Neural cell (in vitro differentiated cells): ENCODE measurements at regions not wholly inside any gene's neighbourhood (a gene's known extent, or its start where the extent isn't known, plus 50 kb on each side); places are given as distances from the start of the nearest gene placed in this dataset.
"Not testable (repeated sequence)": the region's sequence is repeated elsewhere in the genome, so short reads cannot be mapped to it uniquely, and the experiment has no call there.

Experiments used
- H2AFZ ChIP-seq: fragments of 200-600, 300-800 bp; sonication (generic), shearing (Covaris generic); 2 replicates; pipeline ENCODE4 v1.6.0; 2014; ENCODE audit warnings: low read depth, mild to moderate bottlenecking, antibody characterized with exemption, low read length, moderate library complexity
- H3F3A ChIP-seq: fragments of 200-600 bp; shearing (Covaris generic); 2 replicates; pipeline ENCODE4 v1.6.1; 2016; ENCODE audit warnings: mild to moderate bottlenecking, moderate library complexity, mixed read lengths, antibody characterized with exemption, low read length; ENCODE audit not compliant: insufficient read depth, poor library complexity, severe bottlenecking
- H3K27ac ChIP-seq: fragments of 200-600, 300-800 bp; sonication (generic), shearing (Covaris generic); 2 replicates; pipeline ENCODE4 v1.5.1; 2014; ENCODE audit warnings: mild to moderate bottlenecking, low read length, moderate library complexity
- H3K27me3 ChIP-seq: fragments of 300-800, 200-600 bp; sonication (generic), shearing (Covaris generic); 2 replicates; pipeline ENCODE4 v1.6.0; 2014; ENCODE audit warnings: mild to moderate bottlenecking, low read depth, low read length, moderate library complexity; ENCODE audit not compliant: insufficient read depth
- H3K36me3 ChIP-seq: fragments of 300-800, 200-600 bp; sonication (generic), shearing (Covaris generic); 2 replicates; pipeline ENCODE4 v1.5.1; 2014; ENCODE audit warnings: mild to moderate bottlenecking, antibody characterized with exemption, low read length, moderate library complexity; ENCODE audit not compliant: insufficient read depth
- H3K4me2 ChIP-seq: fragments of 300-800, 200-600 bp; sonication (generic), shearing (Covaris generic); 2 replicates; pipeline ENCODE4 v1.6.0; 2014; ENCODE audit warnings: mild to moderate bottlenecking, low read length
- H3K4me3 ChIP-seq: fragments of 300-800, 200-600 bp; sonication (generic), shearing (Covaris generic); 2 replicates; pipeline ENCODE4 v1.5.1; 2014; ENCODE audit warnings: mild to moderate bottlenecking, low read length, moderate library complexity
- H3K79me2 ChIP-seq: fragments of 200-600 bp; shearing (Covaris generic); replicated peaks from 2 replicates; pipeline ENCODE4 v1.6.0; 2014; ENCODE audit warnings: mild to moderate bottlenecking, low read length, moderate library complexity; ENCODE audit not compliant: insufficient read depth
- H3K9ac ChIP-seq: fragments of 300-800, 200-600 bp; sonication (generic), shearing (Covaris generic); 2 replicates; pipeline ENCODE4 v1.6.1; 2016; ENCODE audit warnings: mild to moderate bottlenecking, low read length, mixed read lengths
- H3K9me2 ChIP-seq: fragments of 200-600 bp; shearing (Covaris generic); 2 replicates; pipeline ENCODE4 v1.6.1; 2016; ENCODE audit warnings: mild to moderate bottlenecking, low read length, mixed read lengths; ENCODE audit not compliant: insufficient read depth
- H3K9me3 ChIP-seq: fragments of 200-600, 300-800 bp; sonication (generic), shearing (Covaris generic); 2 replicates; pipeline ENCODE4 v1.6.1; 2016; ENCODE audit warnings: mild to moderate bottlenecking, mixed run types, low read length, moderate library complexity, mixed read lengths
- H4K20me1 ChIP-seq: fragments of 200-600 bp; shearing (Covaris generic); 2 replicates; pipeline ENCODE4 v1.6.1; 2016; ENCODE audit warnings: mild to moderate bottlenecking, mixed run types; ENCODE audit not compliant: insufficient read depth
- EP300 ChIP-seq: fragments of 450-650 bp; conservative IDR thresholded peaks from 2 replicates; pipeline ENCODE4 v1.6.1; 2014; ENCODE audit warnings: antibody characterized with exemption, mild to moderate bottlenecking, moderate library complexity; ENCODE audit not compliant: poor library complexity, severe bottlenecking
- EZH2 ChIP-seq: fragments of 200-600, 300-800 bp; shearing (Covaris generic), sonication (generic); IDR thresholded peaks from 2 replicates; pipeline ENCODE4 v1.6.1; 2014; ENCODE audit warnings: antibody characterized with exemption, low read length, borderline replicate concordance, mild to moderate bottlenecking; ENCODE audit not compliant: insufficient read depth, poor library complexity, severe bottlenecking
- MXI1 ChIP-seq: fragments of 450-650 bp; conservative IDR thresholded peaks from 2 replicates; pipeline ENCODE4 v1.6.1; 2014; ENCODE audit warnings: antibody characterized with exemption, mild to moderate bottlenecking; ENCODE audit not compliant: poor library complexity, severe bottlenecking
- POLR2AphosphoS5 ChIP-seq: IDR thresholded peaks from 2 replicates; pipeline ENCODE4 v1.6.1; 2012
- RAD21 ChIP-seq: fragments of 450-650 bp; conservative IDR thresholded peaks from 2 replicates; pipeline ENCODE4 v1.6.1; 2014; ENCODE audit warnings: antibody characterized with exemption, mild to moderate bottlenecking, moderate library complexity
- SMC3 ChIP-seq: fragments of 450-650 bp; conservative IDR thresholded peaks from 2 replicates; pipeline ENCODE4 v1.6.1; 2014; ENCODE audit warnings: antibody characterized with exemption, mild to moderate bottlenecking, moderate library complexity; ENCODE audit not compliant: poor library complexity
- TAF1 ChIP-seq: IDR thresholded peaks from 2 replicates; pipeline ENCODE4 v1.6.1; 2012; ENCODE audit warnings: low read depth
- TF ChIP-seq, protein P1 (sequence below): IDR thresholded peaks from 2 replicates; pipeline ENCODE4 v1.6.1; 2012; ENCODE audit warnings: borderline replicate concordance
- TF ChIP-seq, protein P2 (sequence below): fragments of 450-650 bp; IDR thresholded peaks from 2 replicates; pipeline ENCODE4 v1.5.1; 2014; ENCODE audit warnings: antibody characterized with exemption, mild to moderate bottlenecking, moderate library complexity; ENCODE audit not compliant: poor library complexity, severe bottlenecking

DNA sequence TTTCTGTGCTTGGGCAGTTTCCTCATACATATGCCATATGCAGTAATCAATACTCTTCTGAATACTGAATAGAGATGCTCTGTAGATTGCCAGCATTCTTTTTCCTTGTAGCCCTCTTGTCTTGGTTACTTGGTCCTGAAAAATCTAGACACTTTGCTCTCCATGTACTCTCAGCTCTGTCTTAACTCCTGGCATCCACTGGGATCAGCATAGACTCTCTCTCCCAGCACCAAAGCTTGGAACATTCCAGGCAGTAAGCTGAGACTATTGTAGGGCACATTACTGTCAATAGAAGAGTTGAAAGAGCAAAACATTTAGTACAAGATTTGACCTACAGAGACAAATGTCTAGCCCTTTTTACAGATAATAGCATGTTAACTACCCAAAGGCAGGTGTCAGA is 1100.3 kb downstream of the TBL1XR1 start:
- no peak overlapping the region for H3K4me2 ChIP-seq
- no peak overlapping the region for H2AFZ ChIP-seq
- H3F3A ChIP-seq: no peaks in the 10 kb centered on the region
- no peaks in the 10 kb centered on the region for H3K36me3 ChIP-seq
- H3K9me2 ChIP-seq: no peaks in the 10 kb centered on the region
- no peak overlapping the region for H3K4me3 ChIP-seq
- H3K9me3 ChIP-seq: no peaks in the 10 kb centered on the region
- H3K79me2 ChIP-seq: no peaks in the 10 kb centered on the region
- H4K20me1 ChIP-seq: no peaks in the 10 kb centered on the region
- TF ChIP-seq, protein P1, sequence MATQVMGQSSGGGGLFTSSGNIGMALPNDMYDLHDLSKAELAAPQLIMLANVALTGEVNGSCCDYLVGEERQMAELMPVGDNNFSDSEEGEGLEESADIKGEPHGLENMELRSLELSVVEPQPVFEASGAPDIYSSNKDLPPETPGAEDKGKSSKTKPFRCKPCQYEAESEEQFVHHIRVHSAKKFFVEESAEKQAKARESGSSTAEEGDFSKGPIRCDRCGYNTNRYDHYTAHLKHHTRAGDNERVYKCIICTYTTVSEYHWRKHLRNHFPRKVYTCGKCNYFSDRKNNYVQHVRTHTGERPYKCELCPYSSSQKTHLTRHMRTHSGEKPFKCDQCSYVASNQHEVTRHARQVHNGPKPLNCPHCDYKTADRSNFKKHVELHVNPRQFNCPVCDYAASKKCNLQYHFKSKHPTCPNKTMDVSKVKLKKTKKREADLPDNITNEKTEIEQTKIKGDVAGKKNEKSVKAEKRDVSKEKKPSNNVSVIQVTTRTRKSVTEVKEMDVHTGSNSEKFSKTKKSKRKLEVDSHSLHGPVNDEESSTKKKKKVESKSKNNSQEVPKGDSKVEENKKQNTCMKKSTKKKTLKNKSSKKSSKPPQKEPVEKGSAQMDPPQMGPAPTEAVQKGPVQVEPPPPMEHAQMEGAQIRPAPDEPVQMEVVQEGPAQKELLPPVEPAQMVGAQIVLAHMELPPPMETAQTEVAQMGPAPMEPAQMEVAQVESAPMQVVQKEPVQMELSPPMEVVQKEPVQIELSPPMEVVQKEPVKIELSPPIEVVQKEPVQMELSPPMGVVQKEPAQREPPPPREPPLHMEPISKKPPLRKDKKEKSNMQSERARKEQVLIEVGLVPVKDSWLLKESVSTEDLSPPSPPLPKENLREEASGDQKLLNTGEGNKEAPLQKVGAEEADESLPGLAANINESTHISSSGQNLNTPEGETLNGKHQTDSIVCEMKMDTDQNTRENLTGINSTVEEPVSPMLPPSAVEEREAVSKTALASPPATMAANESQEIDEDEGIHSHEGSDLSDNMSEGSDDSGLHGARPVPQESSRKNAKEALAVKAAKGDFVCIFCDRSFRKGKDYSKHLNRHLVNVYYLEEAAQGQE: no peak
- TF ChIP-seq SMC3: no peak
- TF ChIP-seq MXI1: no peak
- no peak for TF ChIP-seq TAF1
- TF ChIP-seq POLR2AphosphoS5: no peak
- no peak for TF ChIP-seq EP300
- H3K9ac ChIP-seq: no peak overlapping the region
- H3K27ac ChIP-seq: no peak overlapping the region
- H3K27me3 ChIP-seq: no peaks in the 10 kb centered on the region

DNA sequence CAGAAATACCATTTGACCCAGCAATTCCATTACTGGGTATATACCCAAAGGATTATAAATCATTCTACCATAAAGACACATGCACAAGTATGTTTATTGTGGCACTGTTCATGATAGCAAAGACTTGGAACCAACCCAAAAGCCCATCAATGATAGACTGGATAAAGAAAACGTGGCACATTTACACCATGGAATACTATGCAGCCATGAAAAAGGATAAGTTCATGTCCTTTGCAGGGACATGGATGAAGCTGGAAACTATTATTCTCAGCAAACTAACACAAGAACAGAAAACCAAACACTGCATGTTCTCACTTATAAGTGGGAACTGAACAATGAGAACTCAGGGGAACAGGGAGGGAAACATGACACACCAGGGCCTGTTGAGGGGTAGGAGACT is 1103.4 kb downstream of the TBL1XR1 start:
- not testable (repeated sequence) for H3K4me3 ChIP-seq, H3K36me3 ChIP-seq, H3K9me2 ChIP-seq, H2AFZ ChIP-seq, H3K79me2 ChIP-seq, H4K20me1 ChIP-seq, H3K9me3 ChIP-seq, H3K27me3 ChIP-seq, H3K4me2 ChIP-seq, H3K27ac ChIP-seq, H3K9ac ChIP-seq, H3F3A ChIP-seq

DNA sequence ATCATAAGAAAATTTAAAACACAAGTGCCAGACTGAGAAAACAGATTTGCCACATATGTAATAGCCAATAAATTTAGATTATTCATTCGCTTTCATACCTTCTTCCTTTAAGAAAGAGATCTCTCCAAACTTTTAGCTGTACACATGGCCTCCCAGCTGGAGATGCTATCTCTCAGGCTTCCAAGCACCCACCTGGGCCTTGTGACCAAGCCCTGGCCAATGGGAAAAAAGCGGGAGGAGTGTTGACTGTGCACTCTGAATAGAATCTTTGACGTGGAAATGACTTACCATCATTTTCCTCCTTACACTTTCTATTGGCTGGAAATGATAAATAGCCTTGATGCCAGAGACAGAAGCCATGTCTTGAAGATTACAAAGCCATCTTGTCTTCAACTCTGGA is 1106.6 kb downstream of the TBL1XR1 start:
- no peak overlapping the region for H3K4me2 ChIP-seq
- no peaks in the 10 kb centered on the region for H3K27me3 ChIP-seq
- H3K36me3 ChIP-seq: no peaks in the 10 kb centered on the region
- H2AFZ ChIP-seq: no peak overlapping the region
- no peaks in the 10 kb centered on the region for H3K9me3 ChIP-seq
- no peaks in the 10 kb centered on the region for H3K79me2 ChIP-seq
- H3K27ac ChIP-seq: no peak overlapping the region
- TF ChIP-seq SMC3 (no peak), POLR2AphosphoS5 (no peak), TAF1 (no peak), EZH2 (no peak), EP300 (no peak), MXI1 (no peak), RAD21 (no peak)
- TF ChIP-seq, protein P1: no peak
- TF ChIP-seq, protein P2, sequence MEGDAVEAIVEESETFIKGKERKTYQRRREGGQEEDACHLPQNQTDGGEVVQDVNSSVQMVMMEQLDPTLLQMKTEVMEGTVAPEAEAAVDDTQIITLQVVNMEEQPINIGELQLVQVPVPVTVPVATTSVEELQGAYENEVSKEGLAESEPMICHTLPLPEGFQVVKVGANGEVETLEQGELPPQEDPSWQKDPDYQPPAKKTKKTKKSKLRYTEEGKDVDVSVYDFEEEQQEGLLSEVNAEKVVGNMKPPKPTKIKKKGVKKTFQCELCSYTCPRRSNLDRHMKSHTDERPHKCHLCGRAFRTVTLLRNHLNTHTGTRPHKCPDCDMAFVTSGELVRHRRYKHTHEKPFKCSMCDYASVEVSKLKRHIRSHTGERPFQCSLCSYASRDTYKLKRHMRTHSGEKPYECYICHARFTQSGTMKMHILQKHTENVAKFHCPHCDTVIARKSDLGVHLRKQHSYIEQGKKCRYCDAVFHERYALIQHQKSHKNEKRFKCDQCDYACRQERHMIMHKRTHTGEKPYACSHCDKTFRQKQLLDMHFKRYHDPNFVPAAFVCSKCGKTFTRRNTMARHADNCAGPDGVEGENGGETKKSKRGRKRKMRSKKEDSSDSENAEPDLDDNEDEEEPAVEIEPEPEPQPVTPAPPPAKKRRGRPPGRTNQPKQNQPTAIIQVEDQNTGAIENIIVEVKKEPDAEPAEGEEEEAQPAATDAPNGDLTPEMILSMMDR: no peak
- no peaks in the 10 kb centered on the region for H4K20me1 ChIP-seq
- no peaks in the 10 kb centered on the region for H3F3A ChIP-seq
- no peak overlapping the region for H3K4me3 ChIP-seq
- no peaks in the 10 kb centered on the region for H3K9me2 ChIP-seq
- no peak overlapping the region for H3K9ac ChIP-seq
